Transverse colon (tissue), 4 donors: ENCODE measurements at regions not wholly inside any gene's neighbourhood (a gene's known extent, or its start where the extent isn't known, plus 50 kb on each side); places are given as distances from the start of the nearest gene placed in this dataset.

Experiments used
- DNase-seq: peaks from one replicate; pipeline ENCODE4 v3.0.0-alpha.2; 2019
- H3K27ac ChIP-seq, 4 donors: fragments of 200-600 bp; sonication (generic); 2 replicates each; pipeline ENCODE4 v1.5.1; 2016 to 2018; ENCODE audit warnings: inconsistent platforms in 4 of 4
- H3K27me3 ChIP-seq: fragments of 200-600 bp; sonication (generic); 2 replicates; pipeline ENCODE4 v1.5.1; 2017; ENCODE audit warnings: inconsistent platforms
- H3K36me3 ChIP-seq, 4 donors: fragments of 200-600 bp; sonication (generic); 2 replicates each; pipeline ENCODE4 v1.5.1; 2017 to 2019; ENCODE audit warnings: inconsistent platforms in 4 of 4
- H3K4me1 ChIP-seq, 4 donors: fragments of 200-600 bp; sonication (generic); 2 replicates each; pipeline ENCODE4 v1.5.1; 2017 to 2020; ENCODE audit warnings: inconsistent platforms in 4 of 4
- H3K4me3 ChIP-seq, 4 donors: fragments of 200-600 bp; sonication (generic); 1 replicate in 1 of 4; 2 replicates in 3 of 4; pipeline versions ENCODE4 v1.5.1 to v1.6.1; 2017 to 2019; ENCODE audit warnings: inconsistent platforms in 4 of 4
- H3K9me3 ChIP-seq, 2 donors: fragments of 200-600 bp; sonication (generic); 2 replicates each; pipeline ENCODE4 v1.5.1; 2017 to 2019; ENCODE audit warnings: inconsistent platforms in 2 of 2
- CTCF ChIP-seq, 5 experiments: fragments of 200-600 bp in 3 of 5; fragments of 450-650 bp in 2 of 5; sonication (generic) in 3 of 5; IDR thresholded peaks; 1 replicate in 2 of 5; 2 replicates in 3 of 5; pipeline ENCODE4 v1.5.1; 2016 to 2017; ENCODE audit warnings: antibody characterized with exemption in 5 of 5, inconsistent platforms in 3 of 5, mild to moderate bottlenecking in 2 of 5, moderate library complexity in 1 of 5
- EP300 ChIP-seq: sonication (generic); formaldehyde crosslinking; IDR thresholded peaks from one replicate; pipeline ENCODE4 v1.6.1; 2017; ENCODE audit warnings: antibody characterized with exemption, low read depth
- POLR2A ChIP-seq: fragments of 450-650 bp; IDR thresholded peaks from one replicate; pipeline ENCODE4 v1.6.1; 2016; ENCODE audit warnings: antibody characterized with exemption, mild to moderate bottlenecking, moderate library complexity
- POLR2AphosphoS5 ChIP-seq, 3 donors: sonication (generic); formaldehyde crosslinking; IDR thresholded peaks; one replicate each; pipeline ENCODE4 v1.6.1; 2016; ENCODE audit warnings: antibody characterized with exemption in 3 of 3
- WGBS, 2 donors: methylation state at CpG; one replicate each; pipeline ENCODE4 v1.1.5; 2018; ENCODE audit warnings: low coverage in 1 of 2; 5-methylcytosine and 5-hydroxymethylcytosine counted together
- in situ Hi-C, 4 donors: fragments of 200-750 bp; cut with MboI; loops; one replicate each; pipeline versions ENCODE4 v1.15.0 to v1.15.1; 2017; ENCODE audit warnings: low sequenced_read_pairs in 3 of 4, low pct_ligation_motif_present in 1 of 4, low pct_unique_long_range_greater_than_20kb in 1 of 4
- intact Hi-C: fragments of 100-400 bp; cut with DNase I; formaldehyde crosslinking; loops from one replicate; pipeline ENCODE4 v1.15.1; 2023; ENCODE audit warnings: low total_unique reads

GRCh38 chr5:15383021-15383420, 117.0 kb upstream of the FBXL7 start:
- DNase-seq, result no peak
- no peaks in the 10 kb centered on the region for H3K36me3 ChIP-seq
- TF ChIP-seq EP300 (no peak), POLR2AphosphoS5 (IDR thresholded peaks at IDR 0.05) (no peak), CTCF (IDR thresholded peaks at IDR 0.05) (no peak), POLR2A (no peak)
- no peaks in the 10 kb centered on the region for H3K27me3 ChIP-seq
- no peaks in the 10 kb centered on the region for H3K9me3 ChIP-seq
- H3K27ac ChIP-seq, result no peak overlapping the region
- H3K4me3 ChIP-seq, result no peak overlapping the region
- in situ Hi-C loops (no loop called here), intact Hi-C loops (no loop called here)
- H3K4me1 ChIP-seq, result no peaks in the 10 kb centered on the region
- 84 to 88% methylated on average over 3 of the region's 3 CpGs for WGBS, 2 donors

- in situ Hi-C loops (no loop called here), intact Hi-C loops (loop anchor here (5.0 kb wide), 1 partner anchor 1525 kb away; no protein-coding TSS in a partner anchor)
- Histone ChIP-seq H3K4me3 (no peak overlapping the region), H3K4me1 (no peaks in the 10 kb centered on the region), H3K9me3 (no peaks in the 10 kb centered on the region), H3K27ac (no peak overlapping the region), H3K27me3 (no peaks in the 10 kb centered on the region), H3K36me3 (no peaks in the 10 kb centered on the region)
- no peak for DNase-seq
- WGBS, 2 donors, result 71 to 88% methylated on average over 1 to 2 of the region's 2 CpGs
- TF ChIP-seq POLR2AphosphoS5 (IDR thresholded peaks at IDR 0.05), result no peak
- no peak for TF ChIP-seq CTCF (IDR thresholded peaks at IDR 0.05)
- TF ChIP-seq EP300, result no peak
- TF ChIP-seq POLR2A, result no peak
Measured at GRCh38 chr5:15377573-15378340, 122.2 kb upstream of the FBXL7 start.

- H3K4me1 ChIP-seq, result no peaks in the 10 kb centered on the region
- H3K4me3 ChIP-seq, result no peak overlapping the region
- no peak overlapping the region for H3K27ac ChIP-seq
- H3K27me3 ChIP-seq, result no peaks in the 10 kb centered on the region
- in situ Hi-C loops, result no loop called here
- no peaks in the 10 kb centered on the region for H3K36me3 ChIP-seq
- intact Hi-C loops, result loop anchor here (5.0 kb wide), 1 partner anchor 1525 kb away; no protein-coding TSS in a partner anchor
- 47 to 65% methylated on average over 2 of the region's 2 CpGs for WGBS, 2 donors
- DNase-seq, result no peak
- no peaks in the 10 kb centered on the region for H3K9me3 ChIP-seq
- no peak for TF ChIP-seq CTCF (IDR thresholded peaks at IDR 0.05)
- TF ChIP-seq POLR2A, result no peak
- TF ChIP-seq POLR2AphosphoS5 (IDR thresholded peaks at IDR 0.05), result no peak
- no peak for TF ChIP-seq EP300
Measured at GRCh38 chr5:15376803-15377202, 123.2 kb upstream of the FBXL7 start.

- H3K4me1 ChIP-seq, result no peaks in the 10 kb centered on the region
- in situ Hi-C loops, result no loop called here
- intact Hi-C loops, result loop anchor here (5.0 kb wide), 1 partner anchor 1526 kb away; no protein-coding TSS in a partner anchor
- WGBS, 2 donors, result 50 to 58% methylated on average over 1 of the region's 1 CpG
- H3K4me3 ChIP-seq, result no peak overlapping the region
- no peaks in the 10 kb centered on the region for H3K27me3 ChIP-seq
- TF ChIP-seq CTCF (IDR thresholded peaks at IDR 0.05) (no peak), EP300 (no peak), POLR2A (no peak), POLR2AphosphoS5 (IDR thresholded peaks at IDR 0.05) (no peak)
- no peaks in the 10 kb centered on the region for H3K36me3 ChIP-seq
- no peak for DNase-seq
- H3K27ac ChIP-seq, result no peak overlapping the region
- H3K9me3 ChIP-seq, result no peaks in the 10 kb centered on the region
Measured at GRCh38 chr5:15376088-15376487, 123.9 kb upstream of the FBXL7 start.
